Small intestine (tissue), 7 donors: ENCODE measurements at regions not wholly inside any gene's neighbourhood (a gene's known extent, or its start where the extent isn't known, plus 50 kb on each side); places are given as distances from the start of the nearest gene placed in this dataset.

Experiments used
- DNase-seq, 2 donors: peaks; one replicate each; pipeline versions ENCODE4 v3.0.0 to v3.0.0-alpha.2; 2013
- FAIRE-seq: peaks from 2 replicates; lab custom pipeline; 2012; peaks lifted over from hg19 to GRCh38; lab: Jason Lieb, UNC
- H3K27ac ChIP-seq, 3 donors: one replicate each; pipeline ENCODE4 v1.5.1; 2013; ENCODE audit warnings: low read length in 2 of 3, mild to moderate bottlenecking in 2 of 3, control low read depth in 1 of 3, inconsistent platforms in 1 of 3, low read depth in 1 of 3, moderate library complexity in 1 of 3
- H3K27me3 ChIP-seq, 3 donors: one replicate each; pipeline ENCODE4 v1.6.1; 2013; ENCODE audit warnings: low read length in 3 of 3, inconsistent platforms in 1 of 3; ENCODE audit not compliant: control insufficient read depth in 3 of 3, insufficient read depth in 3 of 3
- H3K36me3 ChIP-seq, 3 donors: one replicate each; pipeline ENCODE4 v1.6.1; 2013; ENCODE audit warnings: low read length in 3 of 3, inconsistent platforms in 1 of 3, low read depth in 1 of 3, mild to moderate bottlenecking in 1 of 3, moderate library complexity in 1 of 3; ENCODE audit not compliant: control insufficient read depth in 3 of 3, insufficient read depth in 2 of 3
- H3K4me1 ChIP-seq, 3 donors: one replicate each; pipeline ENCODE4 v1.6.1; 2013; ENCODE audit warnings: low read length in 2 of 3, inconsistent platforms in 1 of 3, low read depth in 1 of 3, mild to moderate bottlenecking in 1 of 3, moderate library complexity in 1 of 3; ENCODE audit not compliant: control insufficient read depth in 3 of 3, insufficient read depth in 2 of 3
- H3K4me3 ChIP-seq, 3 donors: one replicate each; pipeline ENCODE4 v1.5.1; 2013; ENCODE audit warnings: low read length in 3 of 3, control low read depth in 1 of 3, inconsistent platforms in 1 of 3, low read depth in 1 of 3, mild to moderate bottlenecking in 1 of 3, moderate library complexity in 1 of 3
- H3K9me3 ChIP-seq, 2 donors: one replicate each; pipeline ENCODE4 v1.6.1; 2013; ENCODE audit warnings: low read depth in 1 of 2, low read length in 1 of 2; ENCODE audit not compliant: control insufficient read depth in 2 of 2, insufficient read depth in 1 of 2
- WGBS, 3 donors: extraction: QIAGEN DNeasy Blood & Tissue Kit; methylation state at CpG; one replicate each; pipeline ENCODE4 v1.1.7; 2013; 5-methylcytosine and 5-hydroxymethylcytosine counted together
- donor health status: healthy with polysubstance abuse.
- donor health status: control.
- donor health status: control.
- donor health status: Bipolar disorder and iron deficiency.
- donor health status: healthy.

- WGBS, 3 donors: 64 to 88% (median 80%) methylated on average over 1 of the region's 1 CpG
- no peak overlapping the region for H3K4me3 ChIP-seq
- FAIRE-seq: no peak
- no peak for DNase-seq
- H3K9me3 ChIP-seq: peaks cover 0 to 2% of the 10 kb centered on the region in 2 donors
- H3K4me1 ChIP-seq: no peaks in the 10 kb centered on the region
- H3K27ac ChIP-seq: no peak overlapping the region
- no peaks in the 10 kb centered on the region for H3K27me3 ChIP-seq
- no peaks in the 10 kb centered on the region for H3K36me3 ChIP-seq
Measured at GRCh38 chr12:60693019-60693626, 1097.3 kb downstream of the SLC16A7 start.

- WGBS, 3 donors: 51 to 65% (median 58%) methylated on average over 4 of the region's 4 CpGs
- H3K27ac ChIP-seq: no peak overlapping the region
- no peaks in the 10 kb centered on the region for H3K9me3 ChIP-seq
- H3K4me1 ChIP-seq: no peaks in the 10 kb centered on the region
- DNase-seq (no peak), FAIRE-seq (no peak)
- no peak overlapping the region for H3K4me3 ChIP-seq
- no peaks in the 10 kb centered on the region for H3K27me3 ChIP-seq
- H3K36me3 ChIP-seq: no peaks in the 10 kb centered on the region
Measured at GRCh38 chr12:60704171-60704914, 1108.5 kb downstream of the SLC16A7 start.

GRCh38 chr12:60710246-60710645 is 1114.4 kb downstream of the SLC16A7 start:
- no peaks in the 10 kb centered on the region for H3K27me3 ChIP-seq
- no peak overlapping the region for H3K4me3 ChIP-seq
- H3K9me3 ChIP-seq: no peaks in the 10 kb centered on the region
- 34 to 55% (median 42%) methylated on average over 1 of the region's 1 CpG for WGBS, 3 donors
- H3K4me1 ChIP-seq: no peaks in the 10 kb centered on the region
- H3K36me3 ChIP-seq: no peaks in the 10 kb centered on the region
- no peak overlapping the region for H3K27ac ChIP-seq
- no peak for FAIRE-seq
- DNase-seq: no peak

- no peak overlapping the region for H3K4me3 ChIP-seq
- no peaks in the 10 kb centered on the region for H3K27me3 ChIP-seq
- WGBS, 3 donors: 77 to 86% (median 85%) methylated on average over 5 of the region's 5 CpGs
- H3K9me3 ChIP-seq: no peaks in the 10 kb centered on the region
- H3K36me3 ChIP-seq: no peaks in the 10 kb centered on the region
- FAIRE-seq: no peak
- no peak for DNase-seq
- no peak overlapping the region for H3K27ac ChIP-seq
- H3K4me1 ChIP-seq: no peaks in the 10 kb centered on the region
Measured at GRCh38 chr12:60714141-60714900, 1118.5 kb downstream of the SLC16A7 start.

GRCh38 chr12:60724475-60724874 is 1128.6 kb downstream of the SLC16A7 start:
- no peaks in the 10 kb centered on the region for H3K27me3 ChIP-seq
- WGBS, 3 donors: 42 to 70% (median 66%) methylated on average over 1 of the region's 1 CpG
- H3K4me1 ChIP-seq: no peaks in the 10 kb centered on the region
- H3K4me3 ChIP-seq: no peak overlapping the region
- H3K9me3 ChIP-seq: no peaks in the 10 kb centered on the region
- H3K36me3 ChIP-seq: no peaks in the 10 kb centered on the region
- no peak overlapping the region for H3K27ac ChIP-seq
- DNase-seq (no peak), FAIRE-seq (no peak)

GRCh38 chr12:60724984-60725383 is 1129.2 kb downstream of the SLC16A7 start:
- H3K27me3 ChIP-seq: no peaks in the 10 kb centered on the region
- DNase-seq (no peak), FAIRE-seq (no peak)
- no peak overlapping the region for H3K27ac ChIP-seq
- H3K4me3 ChIP-seq: no peak overlapping the region
- no peaks in the 10 kb centered on the region for H3K36me3 ChIP-seq
- no peaks in the 10 kb centered on the region for H3K9me3 ChIP-seq
- no peaks in the 10 kb centered on the region for H3K4me1 ChIP-seq

- H3K36me3 ChIP-seq: no peaks in the 10 kb centered on the region
- DNase-seq: no peak
- H3K27ac ChIP-seq: no peak overlapping the region
- H3K27me3 ChIP-seq: no peaks in the 10 kb centered on the region
- no peak overlapping the region for H3K4me3 ChIP-seq
- 87 to 95% (median 92%) methylated on average over 1 of the region's 1 CpG for WGBS, 3 donors
- H3K4me1 ChIP-seq: no peaks in the 10 kb centered on the region
- no peak for FAIRE-seq
- H3K9me3 ChIP-seq: no peaks in the 10 kb centered on the region
Measured at GRCh38 chr12:60752589-60752988, 1156.8 kb downstream of the SLC16A7 start.

GRCh38 chr12:60758224-60758623 is 1162.4 kb downstream of the SLC16A7 start:
- no peaks in the 10 kb centered on the region for H3K27me3 ChIP-seq
- no peak overlapping the region for H3K27ac ChIP-seq
- no peaks in the 10 kb centered on the region for H3K9me3 ChIP-seq
- no peaks in the 10 kb centered on the region for H3K36me3 ChIP-seq
- FAIRE-seq (no peak), DNase-seq (no peak)
- 32 to 45% (median 41%) methylated on average over 1 of the region's 1 CpG for WGBS, 3 donors
- H3K4me1 ChIP-seq: no peaks in the 10 kb centered on the region
- no peak overlapping the region for H3K4me3 ChIP-seq
